GM19467 (cell line): ENCODE measurements at regions not wholly inside any gene's neighbourhood (a gene's known extent, or its start where the extent isn't known, plus 50 kb on each side); places are given as distances from the start of the nearest gene placed in this dataset.

Experiments used
- ATAC-seq: cut with Tn5 transposase; IDR thresholded peaks from one replicate; pipeline ENCODE4 v1.9.1; 2021; ENCODE audit warnings: mild to moderate bottlenecking, moderate library complexity; ENCODE audit not compliant: unreplicated experiment

DNA sequence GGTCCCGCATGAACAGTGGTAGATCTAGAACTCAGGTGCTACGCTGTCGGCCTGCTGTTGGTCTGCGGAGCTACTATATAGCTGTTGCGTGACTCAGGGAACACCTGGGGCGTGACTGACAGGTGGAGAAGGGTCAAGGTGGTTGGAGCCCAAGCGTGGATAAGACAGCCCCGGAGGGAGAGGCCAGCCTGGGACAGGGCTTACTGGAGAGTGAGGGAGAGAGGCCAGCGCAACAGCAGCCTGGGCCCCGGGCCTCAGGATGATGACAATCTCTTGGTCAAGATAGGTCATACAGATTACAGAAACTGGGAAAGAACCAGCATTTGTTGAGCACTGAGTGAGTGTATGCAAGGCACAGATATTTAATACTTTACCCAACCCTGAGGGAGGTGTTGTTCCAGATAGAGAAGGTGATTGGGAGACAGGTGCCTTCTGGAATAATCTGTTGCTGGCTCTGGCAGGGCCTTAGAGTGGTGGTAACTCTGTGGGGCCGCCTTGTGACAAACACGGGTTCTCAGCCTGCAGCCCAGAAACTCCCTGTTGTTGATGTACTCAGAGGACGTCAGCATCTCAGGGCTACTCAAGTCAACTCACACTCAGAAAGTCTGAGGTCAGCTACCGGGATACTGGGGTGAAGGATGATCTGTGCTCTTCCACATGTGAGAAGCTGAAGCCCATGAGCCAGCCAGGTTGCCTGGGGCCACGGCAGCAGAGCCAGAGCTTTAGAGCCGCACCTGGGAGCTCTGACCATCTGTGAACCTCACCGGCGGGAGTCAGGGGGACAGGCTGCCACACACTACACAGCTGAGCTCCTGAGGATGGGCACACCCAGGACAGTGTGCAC, 265.4 kb upstream of the HES1 start:
- no peak for ATAC-seq

DNA sequence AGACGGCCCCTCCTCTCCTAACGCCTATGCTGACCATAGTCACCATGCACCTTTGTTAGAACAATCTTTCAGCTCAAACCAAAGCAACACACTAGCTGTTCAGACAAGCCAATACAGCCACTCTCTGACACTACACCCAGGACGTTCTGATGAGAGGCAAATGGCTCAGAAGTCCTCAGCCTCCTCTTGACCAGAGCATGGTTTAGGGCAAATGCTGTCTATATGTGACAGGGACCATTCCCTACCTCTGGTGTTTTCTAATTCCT, 264.8 kb upstream of the HES1 start:
- no peak for ATAC-seq

DNA sequence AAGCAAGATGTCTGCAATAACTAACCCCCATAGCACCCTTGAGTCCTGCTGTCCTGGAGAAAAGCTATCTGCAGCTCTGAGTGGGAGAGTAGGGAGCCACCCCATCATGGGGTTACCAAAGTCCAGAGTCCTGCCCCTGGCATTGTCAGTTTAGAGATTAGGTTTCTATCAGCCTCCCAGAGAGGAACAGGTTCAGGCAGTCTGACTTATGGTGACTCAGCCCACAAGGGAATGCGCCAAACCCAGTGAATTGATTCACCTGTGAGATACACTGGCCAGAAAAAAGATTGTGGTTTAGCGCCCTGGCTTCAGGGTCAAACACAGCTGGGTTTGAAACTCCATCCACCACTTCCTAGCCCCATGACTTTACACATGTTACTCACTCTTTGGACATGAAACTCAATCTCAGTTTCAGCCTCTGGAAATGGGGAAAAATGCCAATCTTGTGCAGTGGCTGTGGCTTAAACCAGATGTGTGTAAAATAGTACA, 263.6 kb upstream of the HES1 start:
- peak; percentile 49 for ATAC-seq

DNA sequence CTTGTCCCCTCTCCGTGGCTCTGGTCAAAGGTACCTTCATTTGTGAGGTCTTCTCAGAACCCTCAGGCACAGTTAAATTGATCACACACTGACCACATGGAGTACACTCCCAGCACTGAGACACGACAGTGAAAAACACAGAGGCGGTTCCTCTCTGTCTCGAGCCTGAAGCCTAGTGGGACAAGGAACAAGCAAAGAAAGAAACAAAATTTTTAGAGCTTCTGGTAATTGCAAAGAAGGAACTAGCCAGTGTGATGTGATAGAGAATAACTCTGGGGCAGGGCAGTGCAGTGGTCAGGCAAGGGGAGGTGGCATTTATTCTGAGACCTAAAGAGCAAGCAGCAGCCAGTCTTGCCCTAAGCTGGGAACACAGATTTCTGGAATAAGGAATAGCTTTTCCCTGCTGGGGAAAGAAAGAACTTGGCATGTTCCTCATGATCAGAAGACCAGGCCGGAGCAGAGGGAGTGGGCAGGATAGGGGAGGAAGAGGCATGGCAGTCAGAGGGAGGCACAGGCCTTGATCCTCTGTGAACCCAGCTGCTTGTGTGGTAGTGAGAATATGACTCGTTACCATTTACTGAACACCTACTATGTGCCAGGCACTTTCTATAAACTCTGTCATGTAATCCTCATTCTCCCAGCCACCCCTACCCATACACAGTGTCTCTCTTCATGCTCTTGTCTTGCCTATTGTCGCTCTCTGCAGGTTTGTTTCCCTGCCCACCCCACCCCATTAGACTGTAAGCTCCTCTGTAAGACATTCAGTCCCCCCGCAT, 262.3 kb upstream of the HES1 start:
- ATAC-seq = no peak

DNA sequence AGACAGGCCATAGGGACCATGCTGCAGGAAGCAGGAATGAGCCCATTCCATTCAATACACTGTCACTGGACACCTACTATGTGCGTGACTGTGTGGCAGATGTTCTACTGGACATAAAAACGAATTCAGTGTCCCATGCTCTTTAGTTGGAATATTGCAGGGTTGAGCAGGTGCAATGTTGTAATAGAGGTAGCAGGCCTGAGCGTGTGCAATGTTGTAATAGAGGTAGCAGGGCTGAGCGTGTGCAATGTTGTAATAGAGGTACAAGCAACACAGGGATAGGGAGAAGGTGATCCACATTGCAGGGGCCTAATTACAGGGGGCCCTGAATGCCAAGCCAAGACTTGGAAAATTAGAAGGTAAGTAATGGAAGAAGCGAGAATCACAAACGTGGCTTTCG, 261.4 kb upstream of the HES1 start:
- ATAC-seq = no peak

DNA sequence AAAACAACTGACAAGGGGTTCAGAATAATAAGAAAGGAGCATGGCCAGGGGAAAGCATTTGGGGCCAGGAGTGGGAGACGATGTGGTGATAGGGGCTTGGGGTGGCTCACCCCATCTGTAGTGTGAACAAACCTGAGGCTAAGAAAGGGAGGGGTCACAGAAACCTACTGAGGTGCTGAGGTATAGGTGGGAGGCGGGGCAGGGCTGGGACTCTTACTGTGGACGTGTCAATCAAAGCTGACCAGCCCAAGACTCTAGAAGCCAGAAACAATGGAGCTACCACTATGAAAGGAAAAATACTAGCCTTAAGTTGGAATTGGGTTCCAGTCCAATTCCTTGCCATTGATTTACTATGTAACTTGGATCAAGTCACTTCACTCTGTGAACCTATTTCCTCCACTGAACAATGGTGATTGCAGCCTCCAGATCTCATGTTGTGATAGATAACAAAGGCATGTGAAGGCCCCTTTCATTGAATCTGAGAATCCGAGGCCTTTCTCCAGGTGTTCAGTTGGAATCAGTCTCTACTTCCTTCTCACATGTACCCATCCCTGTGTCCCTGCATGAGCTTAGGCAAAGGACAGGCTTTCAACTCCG, 260.9 kb upstream of the HES1 start:
- no peak for ATAC-seq

DNA sequence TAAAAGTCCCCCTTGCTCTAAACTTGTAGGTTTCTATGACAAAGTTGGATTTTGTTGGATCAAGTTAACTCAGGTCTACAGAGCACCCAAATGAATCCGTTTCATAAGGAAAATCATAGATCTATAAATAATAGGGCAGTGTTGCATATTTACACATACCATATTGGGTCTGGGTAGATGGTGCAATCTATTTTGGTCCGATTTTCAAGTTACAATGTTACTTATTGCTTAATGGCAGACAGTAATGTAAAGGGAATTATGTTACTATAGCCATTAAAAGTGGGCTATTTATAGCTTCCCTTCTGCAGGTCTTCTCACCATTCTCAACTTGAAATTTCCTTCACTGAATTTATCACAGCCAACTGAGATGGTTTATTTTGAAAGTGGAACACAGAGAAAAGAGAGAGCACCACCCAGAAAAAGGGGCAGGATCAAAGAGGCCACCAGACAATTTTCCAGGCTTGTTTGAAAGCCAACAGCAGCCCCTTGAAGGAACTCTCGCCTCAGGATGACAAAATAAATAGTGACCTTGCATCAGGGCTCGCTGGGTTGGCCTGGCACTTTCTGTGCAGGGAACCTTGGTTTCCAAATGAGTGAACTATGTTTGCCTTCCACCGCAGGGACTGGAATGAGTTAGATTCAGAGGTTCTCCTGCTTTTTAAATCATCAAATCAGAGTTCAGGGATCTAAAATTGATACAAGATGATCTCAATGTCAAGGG, 260.2 kb upstream of the HES1 start:
- no peak for ATAC-seq

DNA sequence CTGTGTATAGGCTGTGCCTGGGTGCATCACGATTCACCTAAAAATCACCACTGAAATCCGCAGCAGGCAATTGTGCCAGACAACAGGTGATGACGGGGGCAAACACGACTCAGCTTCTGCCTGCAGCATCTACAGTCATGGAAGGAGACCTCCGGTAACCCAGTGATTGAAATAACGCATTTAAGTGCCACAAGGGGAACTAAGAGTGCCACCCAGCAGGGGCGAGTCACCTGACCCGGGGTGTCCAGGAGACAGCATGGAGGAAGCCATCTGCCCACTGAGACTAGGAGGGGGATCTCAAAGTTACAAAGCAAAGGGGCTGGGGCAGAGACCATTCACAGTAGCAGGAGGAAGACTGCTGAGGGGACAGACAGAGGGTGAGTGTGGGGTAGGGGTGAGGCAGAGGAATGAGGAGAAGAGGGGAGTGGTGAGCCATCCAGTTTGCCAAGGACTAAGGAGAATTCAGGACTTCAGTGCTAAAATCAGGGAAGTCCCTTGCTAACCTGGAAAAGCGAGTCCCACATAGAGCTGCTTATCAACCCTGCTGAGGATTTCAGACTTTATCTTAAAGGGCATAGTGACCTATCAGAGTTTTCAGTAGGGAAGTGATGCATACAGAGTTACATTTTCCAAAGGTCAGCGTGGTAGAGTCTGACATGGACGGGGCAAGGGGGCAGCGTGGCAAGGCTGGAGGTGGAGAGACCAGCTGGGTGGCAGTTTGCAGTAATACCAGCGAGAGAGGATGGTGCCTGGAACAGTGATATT, 256.7 kb upstream of the HES1 start:
- ATAC-seq = no peak

DNA sequence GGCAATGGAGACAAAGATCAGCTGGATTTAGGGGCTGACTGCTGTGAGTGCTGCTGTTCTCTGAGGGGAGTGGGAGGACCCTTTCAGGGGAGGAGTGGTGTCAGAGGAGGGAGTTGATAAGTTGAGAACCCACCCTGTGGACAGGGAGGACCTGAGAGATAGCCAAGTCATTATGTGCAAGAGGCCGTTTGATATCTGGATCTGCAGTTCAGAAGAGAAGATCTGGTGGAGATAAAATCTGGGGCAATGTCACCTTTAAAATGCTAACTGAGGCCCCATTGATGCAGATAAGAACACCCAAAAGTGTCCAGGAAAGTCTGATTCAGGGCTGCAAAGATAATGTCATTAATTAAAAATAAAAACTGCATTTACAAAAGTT, 256.1 kb upstream of the HES1 start:
- no peak for ATAC-seq

DNA sequence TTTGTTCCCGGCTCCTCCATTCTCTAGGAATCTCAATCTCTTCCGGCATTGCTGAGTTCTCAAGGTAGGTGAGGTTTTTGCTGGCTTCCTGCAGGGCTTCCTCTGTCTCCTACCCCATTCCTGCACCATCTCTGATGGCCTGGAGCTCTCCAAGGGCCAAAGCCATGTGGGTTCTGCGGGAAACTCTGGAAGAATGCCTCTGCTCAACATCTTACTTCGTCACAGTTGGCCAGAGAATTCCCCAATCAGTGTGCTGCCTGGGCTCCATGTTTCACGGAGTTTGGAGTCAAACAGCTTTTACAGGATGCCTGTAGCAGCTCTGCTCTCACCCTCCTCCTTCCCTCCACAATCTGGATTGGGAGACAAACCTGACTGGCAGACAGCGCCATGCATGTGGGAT, 253.9 kb upstream of the HES1 start:
- no peak for ATAC-seq

DNA sequence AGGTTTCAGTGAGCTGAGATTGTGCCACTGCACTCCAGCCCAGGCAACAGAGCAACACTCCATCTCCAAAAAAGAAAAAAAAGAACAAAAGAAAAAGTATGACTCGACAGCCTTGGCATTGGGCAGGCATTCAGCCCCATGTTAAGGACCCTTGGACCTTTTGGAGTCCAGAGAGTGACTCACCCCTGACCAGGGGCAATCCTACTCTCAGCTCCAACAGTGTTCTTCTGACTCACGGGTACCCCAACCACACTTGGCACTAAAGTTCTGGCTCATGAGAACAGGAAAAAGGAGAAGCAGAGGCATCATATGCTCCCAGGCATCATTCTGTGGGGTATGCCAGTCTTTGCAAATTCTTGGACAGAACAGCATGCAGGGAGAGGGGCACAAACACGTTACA, 252.4 kb upstream of the HES1 start:
- no peak for ATAC-seq

DNA sequence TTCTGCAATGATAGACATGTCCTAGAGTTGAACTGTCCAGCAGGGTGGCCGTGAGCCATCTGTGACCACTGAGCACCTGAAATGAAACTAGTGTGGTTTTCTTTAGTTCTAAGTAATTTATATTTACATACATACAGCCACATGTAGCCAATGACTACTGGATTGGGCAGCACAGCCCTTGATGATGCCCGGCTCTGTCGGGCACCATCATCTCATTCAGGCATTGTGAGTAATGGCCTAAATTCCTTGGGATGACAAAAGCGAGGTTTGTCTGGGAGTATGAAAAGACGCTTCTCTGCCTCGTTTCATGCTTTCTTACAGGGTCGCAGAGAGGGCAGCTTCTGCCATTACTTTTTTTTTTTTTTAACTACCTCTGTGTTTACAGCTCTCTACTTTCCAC, 251.9 kb upstream of the HES1 start:
- no peak for ATAC-seq

DNA sequence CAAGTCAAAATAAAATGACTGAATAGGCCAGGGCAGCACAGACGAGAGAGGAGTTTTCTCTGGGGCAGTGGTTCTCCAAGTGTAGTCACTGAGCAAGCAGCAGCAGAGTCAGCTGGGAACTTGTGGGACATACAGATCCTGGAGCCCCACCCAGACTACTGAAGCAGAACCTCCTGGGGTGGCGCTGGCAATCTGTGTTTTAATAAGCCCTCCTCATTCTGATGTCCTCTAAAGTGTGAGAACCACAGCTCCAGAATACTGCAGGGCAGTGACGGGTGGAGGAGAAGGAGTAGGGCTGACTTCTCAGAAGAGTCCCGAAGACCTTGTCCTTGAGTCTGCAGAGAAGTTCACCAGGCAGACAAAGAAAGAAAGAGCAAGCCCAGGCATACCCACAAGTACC, 251.3 kb upstream of the HES1 start:
- no peak for ATAC-seq

DNA sequence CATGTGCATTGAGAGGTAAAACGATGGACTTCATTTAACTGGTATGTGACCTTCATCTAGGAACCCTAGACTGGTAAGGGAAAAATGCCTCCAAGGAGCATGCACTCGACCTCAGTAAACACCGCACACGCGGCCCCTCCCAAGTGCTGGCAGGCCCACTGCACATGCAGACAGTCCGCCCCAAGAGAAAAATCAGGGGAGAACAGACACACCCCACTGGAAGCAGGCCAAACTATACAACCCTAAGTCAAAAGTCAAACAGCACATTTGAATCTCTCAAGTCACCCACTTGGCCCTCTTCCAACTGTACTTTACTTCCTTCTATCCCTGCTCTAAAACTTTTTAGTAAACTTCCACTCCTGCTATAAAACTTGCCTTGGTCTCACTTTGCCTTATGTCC, 250.1 kb upstream of the HES1 start:
- ATAC-seq = no peak

DNA sequence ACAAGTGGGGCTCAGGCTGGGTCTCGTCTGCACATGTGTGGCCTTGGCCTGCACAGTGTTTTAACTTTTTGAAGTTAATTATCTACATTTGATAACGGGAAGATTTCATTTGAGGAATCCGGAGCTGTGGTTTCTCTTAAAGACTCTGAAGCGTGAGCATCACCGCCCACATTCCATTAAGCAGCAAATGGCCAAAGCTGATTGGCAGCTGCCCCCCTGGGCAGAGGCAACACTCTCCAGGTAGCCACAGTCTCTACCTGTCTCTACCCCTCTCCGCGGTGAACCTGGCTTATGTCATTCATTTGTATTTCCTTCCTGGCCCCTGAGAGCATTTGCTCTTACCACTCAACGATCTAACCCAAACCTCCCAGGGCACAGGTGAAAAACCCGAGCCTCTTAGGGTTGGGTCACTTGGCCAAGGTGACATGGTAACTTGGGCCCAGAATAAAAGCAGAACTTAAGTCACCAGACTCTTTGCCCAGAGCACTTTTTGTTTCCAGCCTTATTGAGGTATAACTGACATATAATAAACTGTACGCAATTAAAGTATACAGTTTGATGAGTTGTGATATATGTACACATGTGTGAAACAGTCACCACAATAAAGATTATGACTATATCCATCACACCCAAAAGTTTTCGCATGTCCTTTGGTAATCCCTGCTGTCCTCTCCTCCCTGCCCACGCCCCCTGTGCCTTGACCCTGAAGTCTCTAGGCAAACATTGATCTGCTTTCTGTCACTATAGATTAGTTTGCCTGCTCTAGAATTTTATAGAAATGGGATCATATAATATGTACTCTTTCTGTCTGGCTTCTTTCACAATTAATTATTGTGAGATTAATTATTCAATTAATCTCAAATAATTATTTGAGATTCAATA, 245.7 kb upstream of the HES1 start:
- ATAC-seq = no peak

DNA sequence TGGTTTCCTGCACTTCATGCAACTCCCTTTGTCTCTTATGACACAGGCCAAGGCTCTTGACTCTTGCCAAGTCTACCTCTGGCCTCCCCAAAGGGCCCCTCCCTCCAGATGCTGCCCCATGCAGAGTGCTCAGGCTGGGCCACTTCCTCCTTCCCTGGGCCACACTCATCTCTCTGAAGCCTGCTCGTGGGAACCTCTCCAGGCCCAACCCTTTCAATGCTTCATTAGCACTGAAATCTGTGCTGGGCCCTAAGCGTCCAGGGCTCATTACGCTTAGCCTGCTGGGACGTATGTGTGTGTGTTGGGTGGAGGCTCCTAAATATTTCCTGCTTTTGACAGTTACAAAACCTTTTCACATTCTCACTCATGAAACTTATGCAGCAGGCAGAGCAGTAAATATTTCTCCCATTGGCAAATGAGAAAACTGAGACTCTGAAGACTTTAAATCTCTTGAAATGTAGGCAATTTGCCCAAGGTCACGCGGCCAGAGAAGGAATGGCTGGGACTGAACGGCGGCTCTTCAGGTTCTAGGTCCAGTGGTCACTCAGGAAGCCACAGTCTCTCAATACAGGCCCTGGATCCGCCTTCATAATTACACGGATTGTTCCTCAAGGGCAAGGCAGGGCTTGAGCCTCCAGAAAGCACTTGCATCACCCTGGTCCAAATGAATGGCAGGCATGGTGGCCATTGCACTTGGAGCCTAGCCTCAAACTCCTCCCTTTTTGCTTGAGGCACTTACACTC, 241.7 kb upstream of the HES1 start:
- ATAC-seq = no peak

DNA sequence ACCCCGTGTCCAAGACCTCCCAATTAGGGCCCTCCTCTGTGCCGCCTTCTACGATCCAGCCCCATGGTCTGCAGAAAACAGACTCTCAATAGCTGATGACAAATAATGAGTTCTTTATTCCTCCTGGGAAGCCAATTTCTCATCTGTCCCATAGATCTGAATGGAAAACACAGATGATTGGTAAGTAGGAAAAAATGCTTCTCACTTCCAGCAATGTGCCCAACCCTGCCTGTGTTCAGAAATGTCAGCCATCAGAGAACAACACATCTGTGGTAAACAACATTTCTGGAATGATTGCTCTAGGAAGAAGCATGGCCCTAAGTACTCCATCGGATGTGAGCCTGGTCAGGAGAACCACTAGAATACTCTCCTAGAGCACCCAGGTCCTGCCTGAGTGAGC, 240.5 kb upstream of the HES1 start:
- ATAC-seq = no peak

DNA sequence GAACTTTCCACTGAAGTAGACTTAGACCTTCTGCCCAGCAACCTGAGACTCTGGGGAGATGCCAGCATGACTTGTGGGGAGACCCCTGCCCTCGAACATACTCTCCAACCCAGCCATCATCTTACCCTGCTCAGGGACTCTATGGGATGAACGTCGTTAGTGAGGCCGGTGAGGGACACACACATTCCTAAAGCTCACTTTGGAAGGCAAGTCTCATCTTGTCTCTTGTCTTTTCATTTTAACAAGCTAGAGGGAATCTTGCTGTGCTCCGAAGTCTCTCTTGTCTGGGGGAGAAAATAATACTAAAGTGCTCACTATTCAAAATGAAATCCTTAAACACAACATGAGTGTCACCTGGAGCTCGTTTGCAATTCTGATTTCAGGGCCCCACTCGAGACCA, 239.5 kb upstream of the HES1 start:
- no peak for ATAC-seq

DNA sequence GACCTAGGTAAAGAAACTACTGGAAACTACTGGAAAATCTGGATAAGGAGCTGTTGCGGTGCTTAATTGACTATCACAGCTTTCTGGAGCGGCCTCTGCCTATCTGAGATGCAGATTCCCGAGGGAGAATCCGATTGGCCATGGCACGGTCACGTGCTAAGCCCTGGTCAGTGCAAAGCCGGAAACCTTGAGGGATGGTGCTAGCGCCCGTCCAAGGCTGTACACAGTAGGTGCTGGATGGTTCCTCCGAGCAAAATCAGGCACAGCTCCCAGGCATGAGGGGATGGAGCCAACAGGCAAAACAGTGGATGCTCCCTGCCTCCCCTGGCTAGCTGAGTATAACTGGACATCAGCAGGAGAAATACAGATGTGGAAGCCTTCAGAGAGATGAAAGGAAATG, 238.7 kb upstream of the HES1 start:
- no peak for ATAC-seq
